ENCODE measurements at regions not wholly inside any gene's neighbourhood (a gene's known extent, or its start where the extent isn't known, plus 50 kb on each side); places are given as distances from the start of the nearest gene placed in this dataset.

DNA sequence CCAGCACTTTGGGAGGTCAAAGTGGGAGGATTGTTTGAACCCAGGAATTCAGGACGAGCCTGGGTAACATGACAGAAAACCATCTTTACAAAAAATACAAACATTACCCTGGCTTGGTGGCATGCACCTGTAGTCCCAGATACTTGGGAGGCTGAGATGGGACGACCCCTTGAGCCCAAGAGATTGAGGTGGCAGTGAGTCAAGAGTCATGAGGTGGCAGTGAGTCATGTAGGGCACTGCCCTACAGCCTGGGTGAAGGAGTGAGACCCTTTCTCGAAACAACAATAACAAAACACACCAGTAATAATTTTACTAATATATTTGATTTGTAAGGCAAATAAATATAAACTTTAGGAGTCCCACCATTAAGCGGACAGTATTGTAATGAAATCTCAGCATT is 1906.2 kb downstream of the NCAM2 start:
- no peak for DNase-seq
- H3K27ac ChIP-seq (ENCODE audit: low read depth in 2 of 2, low read length in 1 of 2), result no peak overlapping the region
- WGBS (ENCODE audit: low lambda C conversion rate), result 60% methylated on average over 4 of the region's 4 CpGs
- no peaks in the 10 kb centered on the region for H3K36me3 ChIP-seq (replicated peaks in 1 of 2; ENCODE audit: control insufficient read depth in 1 of 2, insufficient read depth in 2 of 2, low read length in 1 of 2)
- H4K20me1 ChIP-seq (ENCODE audit: insufficient read depth), result no peaks in the 10 kb centered on the region
- H3K79me2 ChIP-seq (ENCODE audit: insufficient read depth), result no peaks in the 10 kb centered on the region
- no peak overlapping the region for H3K9ac ChIP-seq
- H3K4me3 ChIP-seq (ENCODE audit: low read depth in 2 of 2, low read length in 1 of 2), result no peak overlapping the region
- H3K4me1 ChIP-seq (ENCODE audit: control insufficient read depth in 1 of 2, insufficient read depth in 2 of 2, low read depth in 1 of 2, low read length in 1 of 2), result no peaks in the 10 kb centered on the region
- no peaks in the 10 kb centered on the region for H3K9me2 ChIP-seq
- ChIA-PET CTCF (no interaction called here), POLR2A (no interaction called here)
- no peaks in the 10 kb centered on the region for H3K9me3 ChIP-seq
- no peak overlapping the region for H3K4me2 ChIP-seq
- TF ChIP-seq RXRA (IDR thresholded peaks at IDR 0.05; ENCODE audit: borderline replicate concordance, low read depth), result no peak
- no peak for TF ChIP-seq YY1 (IDR thresholded peaks at IDR 0.05; ENCODE audit: low read depth)
- TF ChIP-seq GATA2 (CRISPR knock-in tag; IDR thresholded peaks at IDR 0.05), result no peak
- no peak for TF ChIP-seq GABPA (IDR thresholded peaks at IDR 0.05; ENCODE audit: low read depth)
- TF ChIP-seq, protein P1, sequence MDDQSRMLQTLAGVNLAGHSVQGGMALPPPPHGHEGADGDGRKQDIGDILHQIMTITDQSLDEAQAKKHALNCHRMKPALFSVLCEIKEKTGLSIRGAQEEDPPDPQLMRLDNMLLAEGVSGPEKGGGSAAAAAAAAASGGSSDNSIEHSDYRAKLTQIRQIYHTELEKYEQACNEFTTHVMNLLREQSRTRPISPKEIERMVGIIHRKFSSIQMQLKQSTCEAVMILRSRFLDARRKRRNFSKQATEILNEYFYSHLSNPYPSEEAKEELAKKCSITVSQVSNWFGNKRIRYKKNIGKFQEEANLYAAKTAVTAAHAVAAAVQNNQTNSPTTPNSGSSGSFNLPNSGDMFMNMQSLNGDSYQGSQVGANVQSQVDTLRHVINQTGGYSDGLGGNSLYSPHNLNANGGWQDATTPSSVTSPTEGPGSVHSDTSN (IDR thresholded peaks at IDR 0.05), result no peak
- no peak for TF ChIP-seq MXI1 (IDR thresholded peaks at IDR 0.05; ENCODE audit: low read depth, low read length)
- TF ChIP-seq NFIC (IDR thresholded peaks at IDR 0.05; ENCODE audit: borderline replicate concordance), result no peak
- no peak for TF ChIP-seq FOXM1 (IDR thresholded peaks at IDR 0.05; ENCODE audit: low read depth)
- no peak for TF ChIP-seq RFX5 (IDR thresholded peaks at IDR 0.05; ENCODE audit: low read length)
- no peak for TF ChIP-seq SIN3A (IDR thresholded peaks at IDR 0.05; ENCODE audit: borderline replicate concordance, low read depth, low read length)
- no peak for TF ChIP-seq POLR2AphosphoS5 (IDR thresholded peaks at IDR 0.05; ENCODE audit: low read depth, low read length)
- TF ChIP-seq, protein P2, sequence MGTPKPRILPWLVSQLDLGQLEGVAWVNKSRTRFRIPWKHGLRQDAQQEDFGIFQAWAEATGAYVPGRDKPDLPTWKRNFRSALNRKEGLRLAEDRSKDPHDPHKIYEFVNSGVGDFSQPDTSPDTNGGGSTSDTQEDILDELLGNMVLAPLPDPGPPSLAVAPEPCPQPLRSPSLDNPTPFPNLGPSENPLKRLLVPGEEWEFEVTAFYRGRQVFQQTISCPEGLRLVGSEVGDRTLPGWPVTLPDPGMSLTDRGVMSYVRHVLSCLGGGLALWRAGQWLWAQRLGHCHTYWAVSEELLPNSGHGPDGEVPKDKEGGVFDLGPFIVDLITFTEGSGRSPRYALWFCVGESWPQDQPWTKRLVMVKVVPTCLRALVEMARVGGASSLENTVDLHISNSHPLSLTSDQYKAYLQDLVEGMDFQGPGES (IDR thresholded peaks at IDR 0.05; ENCODE audit: low read depth, low read length), result no peak
- no peak for TF ChIP-seq RAD21 (IDR thresholded peaks at IDR 0.05; ENCODE audit: low read length)
- TF ChIP-seq, protein P3, sequence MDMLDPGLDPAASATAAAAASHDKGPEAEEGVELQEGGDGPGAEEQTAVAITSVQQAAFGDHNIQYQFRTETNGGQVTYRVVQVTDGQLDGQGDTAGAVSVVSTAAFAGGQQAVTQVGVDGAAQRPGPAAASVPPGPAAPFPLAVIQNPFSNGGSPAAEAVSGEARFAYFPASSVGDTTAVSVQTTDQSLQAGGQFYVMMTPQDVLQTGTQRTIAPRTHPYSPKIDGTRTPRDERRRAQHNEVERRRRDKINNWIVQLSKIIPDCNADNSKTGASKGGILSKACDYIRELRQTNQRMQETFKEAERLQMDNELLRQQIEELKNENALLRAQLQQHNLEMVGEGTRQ (IDR thresholded peaks at IDR 0.05; ENCODE audit: borderline replicate concordance, low read depth, low read length), result no peak
- TF ChIP-seq EP300 (IDR thresholded peaks at IDR 0.05; ENCODE audit: borderline replicate concordance in 1 of 2, low read depth in 1 of 2, low read length in 1 of 2), result no peak
- H3F3A ChIP-seq (replicated peaks; ENCODE audit: insufficient read depth), result no peaks in the 10 kb centered on the region
- H3K27me3 ChIP-seq (ENCODE audit: insufficient read depth), result no peaks in the 10 kb centered on the region
- H2AFZ ChIP-seq (ENCODE audit: low read depth), result no peak overlapping the region

DNA sequence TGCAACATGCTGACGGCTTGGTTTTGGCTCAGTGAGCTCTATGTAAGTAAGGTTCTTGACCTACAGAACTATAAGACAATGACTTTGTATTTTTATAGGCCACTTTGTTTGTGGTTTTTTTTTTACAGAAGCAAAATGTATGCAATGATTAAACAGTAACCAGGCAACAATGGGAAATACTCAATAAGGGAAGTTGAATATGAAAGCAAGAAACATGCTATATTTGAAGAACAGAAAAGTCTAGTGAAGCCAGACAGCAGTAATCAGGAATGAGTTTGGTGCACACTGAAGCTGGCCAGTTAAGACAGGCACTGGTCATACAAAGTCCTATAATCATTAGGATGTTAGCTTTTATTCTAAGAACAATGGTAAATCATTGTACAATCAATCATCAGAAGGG is 1926.8 kb downstream of the NCAM2 start:
- Histone ChIP-seq H3F3A (replicated peaks; ENCODE audit: insufficient read depth) (no peaks in the 10 kb centered on the region), H3K9ac (no peak overlapping the region), H3K79me2 (ENCODE audit: insufficient read depth) (no peaks in the 10 kb centered on the region), H3K27me3 (ENCODE audit: insufficient read depth) (no peaks in the 10 kb centered on the region), H3K36me3 (replicated peaks in 1 of 2; ENCODE audit: control insufficient read depth in 1 of 2, insufficient read depth in 2 of 2, low read length in 1 of 2) (no peaks in the 10 kb centered on the region), H2AFZ (ENCODE audit: low read depth) (no peak overlapping the region), H4K20me1 (ENCODE audit: insufficient read depth) (no peaks in the 10 kb centered on the region), H3K9me2 (no peaks in the 10 kb centered on the region), H3K4me1 (ENCODE audit: control insufficient read depth in 1 of 2, insufficient read depth in 2 of 2, low read depth in 1 of 2, low read length in 1 of 2) (no peaks in the 10 kb centered on the region), H3K4me2 (no peak overlapping the region), H3K4me3 (ENCODE audit: low read depth in 2 of 2, low read length in 1 of 2) (no peak overlapping the region), H3K9me3 (no peaks in the 10 kb centered on the region), H3K27ac (ENCODE audit: low read depth in 2 of 2, low read length in 1 of 2) (no peak overlapping the region)
- 55% methylated on average over 1 of the region's 1 CpG for WGBS (ENCODE audit: low lambda C conversion rate)
- ChIA-PET CTCF (no interaction called here), POLR2A (no interaction called here)
- DNase-seq, result no peak
- TF ChIP-seq EP300 (IDR thresholded peaks at IDR 0.05; ENCODE audit: borderline replicate concordance in 1 of 2, low read depth in 1 of 2, low read length in 1 of 2) (no peak), MEF2A (IDR thresholded peaks at IDR 0.05; ENCODE audit: borderline replicate concordance, low read depth) (no peak), FOSL2 (IDR thresholded peaks at IDR 0.05; ENCODE audit: borderline replicate concordance, low read depth) (no peak), GABPA (IDR thresholded peaks at IDR 0.05; ENCODE audit: low read depth) (no peak), FOXM1 (IDR thresholded peaks at IDR 0.05; ENCODE audit: low read depth) (no peak), SMC3 (IDR thresholded peaks at IDR 0.05; ENCODE audit: low read depth, low read length) (no peak), NRF1 (IDR thresholded peaks at IDR 0.05; ENCODE audit: low read depth, low read length) (no peak), YY1 (IDR thresholded peaks at IDR 0.05; ENCODE audit: low read depth) (no peak), RAD21 (IDR thresholded peaks at IDR 0.05; ENCODE audit: low read length) (no peak), RFX5 (IDR thresholded peaks at IDR 0.05; ENCODE audit: low read length) (no peak), EZH2phosphoT487 (IDR thresholded peaks at IDR 0.05; ENCODE audit: borderline replicate concordance, low read depth) (no peak), JUND (IDR thresholded peaks at IDR 0.05) (no peak)
- TF ChIP-seq, protein P2 (IDR thresholded peaks at IDR 0.05; ENCODE audit: low read depth, low read length), result no peak
- TF ChIP-seq, protein P4, sequence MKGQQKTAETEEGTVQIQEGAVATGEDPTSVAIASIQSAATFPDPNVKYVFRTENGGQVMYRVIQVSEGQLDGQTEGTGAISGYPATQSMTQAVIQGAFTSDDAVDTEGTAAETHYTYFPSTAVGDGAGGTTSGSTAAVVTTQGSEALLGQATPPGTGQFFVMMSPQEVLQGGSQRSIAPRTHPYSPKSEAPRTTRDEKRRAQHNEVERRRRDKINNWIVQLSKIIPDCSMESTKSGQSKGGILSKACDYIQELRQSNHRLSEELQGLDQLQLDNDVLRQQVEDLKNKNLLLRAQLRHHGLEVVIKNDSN (IDR thresholded peaks at IDR 0.05; ENCODE audit: borderline replicate concordance, low read depth), result no peak
- TF ChIP-seq, protein P5, sequence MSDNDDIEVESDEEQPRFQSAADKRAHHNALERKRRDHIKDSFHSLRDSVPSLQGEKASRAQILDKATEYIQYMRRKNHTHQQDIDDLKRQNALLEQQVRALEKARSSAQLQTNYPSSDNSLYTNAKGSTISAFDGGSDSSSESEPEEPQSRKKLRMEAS (IDR thresholded peaks at IDR 0.05; ENCODE audit: low read depth), result no peak

Measured in SK-N-SH (cell line).